ENCODE measurements at regions not wholly inside any gene's neighbourhood (a gene's known extent, or its start where the extent isn't known, plus 50 kb on each side); places are given as distances from the start of the nearest gene placed in this dataset.
"Not testable (repeated sequence)": the region's sequence is repeated elsewhere in the genome, so short reads cannot be mapped to it uniquely, and the experiment has no call there.

DNA sequence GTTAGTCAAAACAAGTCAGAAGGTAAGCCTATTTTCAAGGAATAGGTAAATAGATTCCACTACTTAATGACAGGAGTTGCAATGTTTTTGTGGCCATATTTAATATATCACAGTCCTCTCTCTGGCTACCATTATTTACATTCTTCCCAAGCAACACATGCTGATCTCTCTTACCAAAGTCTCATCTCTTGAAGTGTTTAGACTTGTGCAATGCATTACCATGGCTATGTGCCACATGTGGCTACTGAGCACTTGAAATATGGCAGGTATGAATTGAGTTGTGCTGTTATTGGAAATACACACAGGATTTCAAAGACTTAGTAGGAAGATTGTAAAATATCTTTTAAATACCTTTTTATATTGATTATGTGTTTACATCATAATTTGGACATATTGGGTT, 262.4 kb upstream of the PDE3A start:
- no peak for DNase-seq (ENCODE audit: low read depth in 4 of 4, low spot score in 1 of 4)

DNA sequence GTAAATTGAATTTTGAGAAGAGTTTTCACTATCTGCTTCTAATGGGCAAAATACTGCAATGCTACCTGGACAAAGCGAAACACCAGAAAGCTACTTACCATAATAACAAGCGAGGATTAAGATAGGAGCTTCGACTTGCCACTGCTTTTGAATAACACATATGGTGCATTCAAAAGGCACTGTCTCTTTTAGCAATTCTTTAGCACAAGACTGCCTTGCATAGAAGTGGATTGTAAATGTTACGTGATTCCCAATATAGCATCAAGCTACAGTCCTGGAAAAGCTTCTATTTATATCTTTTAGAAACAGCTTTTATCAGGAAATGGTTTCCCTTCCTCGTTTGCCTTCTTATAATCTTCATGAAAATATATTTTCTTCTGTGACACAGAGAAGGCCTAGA, 258.7 kb upstream of the PDE3A start:
- DNase-seq (ENCODE audit: low read depth in 4 of 4, low spot score in 1 of 4) = no peak

DNA sequence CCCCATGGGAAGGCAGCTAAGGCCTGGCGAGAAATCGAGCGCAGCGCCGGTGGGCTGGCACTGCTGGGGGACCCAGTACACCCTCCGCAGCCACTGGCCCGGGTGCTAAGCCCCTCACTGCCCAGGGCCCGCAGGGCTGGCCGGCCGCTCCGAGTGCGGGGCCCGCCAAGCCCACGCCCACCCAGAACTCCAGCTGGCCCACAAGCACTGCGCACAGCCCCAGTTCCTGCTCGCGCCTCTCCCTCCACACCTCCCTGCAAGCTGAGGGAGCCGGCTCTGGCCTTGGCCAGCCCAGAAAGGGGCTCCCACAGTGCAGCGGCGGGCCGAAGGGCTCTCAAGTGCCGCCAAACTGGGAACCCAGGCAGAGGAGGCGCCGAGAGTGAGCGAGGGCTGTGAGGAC, 253.0 kb upstream of the PDE3A start:
- not testable (repeated sequence) for DNase-seq (ENCODE audit: low read depth in 4 of 4, low spot score in 1 of 4)

DNA sequence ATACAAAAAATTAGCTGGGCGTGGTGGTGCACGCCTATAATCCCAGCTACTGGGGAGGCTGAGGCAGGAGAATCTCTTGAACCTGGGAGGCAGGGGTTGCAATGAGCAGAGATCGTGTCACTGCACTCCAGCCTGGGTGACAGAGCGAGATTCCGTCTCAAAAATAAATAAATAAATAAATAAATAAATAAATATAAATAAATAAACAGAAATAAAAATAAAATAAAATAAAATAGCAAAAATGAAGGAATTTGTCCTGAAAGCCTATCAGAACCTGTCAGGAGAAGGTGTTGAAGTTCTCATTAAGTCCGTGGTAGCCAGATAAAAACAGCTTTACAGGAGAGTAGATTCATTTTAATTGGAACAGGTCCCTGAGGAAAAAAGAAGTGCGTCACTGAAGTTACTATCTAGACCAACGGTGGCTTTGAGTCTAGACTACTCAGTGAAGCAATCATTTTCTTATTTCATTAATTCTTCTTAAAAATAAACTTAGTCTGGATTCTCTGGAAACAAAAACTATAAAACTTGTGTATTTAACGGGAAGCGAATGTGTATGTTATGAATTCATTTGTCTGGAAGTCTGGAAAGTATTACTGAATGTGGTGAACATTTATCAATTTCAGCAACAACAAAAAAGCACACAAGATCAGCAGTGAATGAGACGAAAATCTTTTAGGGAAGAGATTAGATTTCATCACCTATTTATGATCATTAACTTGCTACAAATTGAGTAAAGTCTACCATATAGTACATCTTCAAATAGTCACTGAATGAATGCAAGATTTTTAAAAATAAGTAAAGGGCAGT, 248.5 kb upstream of the PDE3A start:
- DNase-seq (ENCODE audit: low read depth in 4 of 4, low spot score in 1 of 4) = no peak

DNA sequence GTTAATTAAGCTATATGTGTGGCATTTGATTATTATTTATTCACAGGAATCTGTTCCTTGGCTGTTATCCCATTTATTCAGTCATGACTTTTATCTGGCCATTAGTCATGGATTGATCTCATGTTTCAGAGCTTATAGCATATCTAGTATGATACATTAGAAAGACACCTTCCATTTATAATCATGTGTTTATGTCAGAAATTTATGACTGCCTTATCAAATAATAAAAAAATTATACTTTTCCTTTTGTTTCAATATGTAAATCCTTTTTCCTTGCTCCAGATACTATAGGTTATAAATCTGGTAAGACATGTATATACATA, 248.0 kb upstream of the PDE3A start:
- DNase-seq (ENCODE audit: low read depth in 4 of 4, low spot score in 1 of 4) = no peak

DNA sequence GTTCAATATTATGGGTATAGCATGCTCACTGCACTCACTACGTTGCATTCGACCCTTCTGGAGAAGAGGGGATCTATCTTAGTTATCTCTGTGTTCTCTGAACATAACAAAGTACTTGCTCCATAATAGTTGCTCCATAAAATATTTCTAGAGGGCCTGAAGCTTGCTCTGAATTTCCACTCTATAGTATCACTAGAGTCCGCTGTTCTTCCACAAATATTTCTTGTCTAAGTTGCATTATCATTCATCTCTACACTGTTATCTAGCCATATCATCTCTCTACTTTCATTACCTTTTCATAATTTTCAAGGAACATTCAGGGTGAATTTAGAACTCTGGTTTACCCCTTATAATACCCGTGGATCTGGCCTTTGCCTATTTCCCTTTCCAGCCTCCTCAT, 246.1 kb upstream of the PDE3A start:
- no peak for DNase-seq (ENCODE audit: low read depth in 4 of 4, low spot score in 1 of 4)

DNA sequence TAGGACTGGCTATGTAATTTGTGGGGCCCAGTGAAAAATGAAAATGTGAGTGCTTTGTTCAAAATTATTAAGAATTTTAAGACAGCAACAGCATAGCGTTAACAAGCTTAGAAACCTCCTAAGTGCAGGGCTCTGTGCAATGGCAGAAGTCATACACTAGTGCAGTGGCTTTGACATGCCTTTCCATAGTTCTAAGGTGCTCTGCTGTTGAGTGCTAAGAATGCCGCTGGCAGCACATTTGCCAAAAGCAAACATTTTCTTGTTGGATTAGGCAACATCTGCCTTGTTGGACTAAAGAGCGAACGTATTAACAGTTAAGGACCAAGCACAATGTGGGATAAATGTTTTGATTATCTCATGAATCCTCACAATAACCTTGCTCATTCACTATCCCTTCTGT, 244.9 kb upstream of the PDE3A start:
- no peak for DNase-seq (ENCODE audit: low read depth in 4 of 4, low spot score in 1 of 4)

GRCh38 chr12:20125276-20125798, 243.0 kb upstream of the PDE3A start:
- no peak for DNase-seq (ENCODE audit: low read depth in 4 of 4, low spot score in 1 of 4)

GRCh38 chr12:20126601-20127000, 241.7 kb upstream of the PDE3A start:
- no peak for DNase-seq (ENCODE audit: low read depth in 4 of 4, low spot score in 1 of 4)

DNA sequence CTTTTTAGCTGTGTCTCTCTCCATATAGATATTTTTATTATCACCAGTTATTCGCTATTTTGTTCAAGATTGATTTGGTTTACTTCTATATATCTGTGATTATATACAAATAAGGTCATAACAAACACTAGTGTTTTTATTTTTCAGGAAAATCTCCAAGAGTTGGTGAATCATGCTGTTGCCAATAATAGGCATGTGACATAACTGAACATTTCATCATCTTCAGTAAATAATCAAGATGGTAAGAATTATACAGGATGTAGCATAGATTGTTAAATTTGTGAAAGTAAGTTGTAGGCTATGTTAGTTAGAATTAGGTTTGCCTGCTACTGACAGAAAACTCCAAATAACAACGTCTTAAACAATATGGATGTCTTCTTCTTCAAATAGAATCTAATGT, 240.9 kb upstream of the PDE3A start:
- DNase-seq (ENCODE audit: low read depth in 4 of 4, low spot score in 1 of 4) = no peak

GRCh38 chr12:20128928-20129327, 239.4 kb upstream of the PDE3A start:
- DNase-seq (ENCODE audit: low read depth in 4 of 4, low spot score in 1 of 4) = no peak

GRCh38 chr12:20132818-20133217, 235.5 kb upstream of the PDE3A start:
- no peak for DNase-seq (ENCODE audit: low read depth in 4 of 4, low spot score in 1 of 4)

- no peak for DNase-seq (ENCODE audit: low read depth in 4 of 4, low spot score in 1 of 4)
Measured at GRCh38 chr12:20134652-20135051, 233.7 kb upstream of the PDE3A start.

- DNase-seq (ENCODE audit: low read depth in 4 of 4, low spot score in 1 of 4) = no peak
Measured at GRCh38 chr12:20140751-20141150, 227.6 kb upstream of the PDE3A start.

GRCh38 chr12:20142316-20142715, 226.0 kb upstream of the PDE3A start:
- no peak for DNase-seq (ENCODE audit: low read depth in 4 of 4, low spot score in 1 of 4)

GRCh38 chr12:20142956-20143355, 225.4 kb upstream of the PDE3A start:
- no peak for DNase-seq (ENCODE audit: low read depth in 4 of 4, low spot score in 1 of 4)

DNA sequence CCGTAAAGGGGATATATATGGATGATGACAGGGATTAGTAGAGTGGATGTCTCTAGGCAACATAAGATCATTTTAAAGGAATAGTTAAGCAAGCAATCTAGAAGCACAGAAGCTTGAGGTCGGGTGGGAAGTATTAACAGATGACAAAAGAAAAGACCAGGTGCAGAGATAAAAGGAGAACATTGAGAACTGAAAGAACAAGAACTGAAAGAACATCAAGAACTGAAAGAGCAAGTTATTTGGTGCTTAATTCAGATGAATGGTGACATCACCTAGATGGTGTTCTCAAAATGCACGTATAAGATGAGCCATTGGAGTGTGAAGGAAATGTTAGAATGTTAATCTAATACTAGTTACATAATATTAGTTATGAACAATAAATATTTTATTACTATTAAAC, 224.0 kb upstream of the PDE3A start:
- no peak for DNase-seq (ENCODE audit: low read depth in 4 of 4, low spot score in 1 of 4)

DNA sequence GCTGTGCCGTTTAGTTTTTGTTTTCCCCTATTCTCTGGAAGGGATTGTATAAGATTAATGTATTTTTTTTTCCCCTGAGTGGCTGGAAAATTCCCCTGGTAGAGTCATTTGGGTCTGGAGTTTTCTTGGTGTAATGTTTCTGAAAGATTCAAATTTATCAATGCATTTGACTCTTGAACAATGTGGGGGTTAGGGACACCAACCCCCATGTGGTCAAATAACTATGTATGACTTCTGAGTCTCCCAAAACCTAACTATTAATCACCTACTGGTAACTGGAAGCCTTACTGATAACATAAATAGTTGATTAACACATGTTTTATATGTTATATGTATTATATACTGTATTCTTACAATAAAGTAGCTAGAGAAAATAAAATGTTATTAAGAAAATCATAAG, 220.1 kb upstream of the PDE3A start:
- DNase-seq (ENCODE audit: low read depth in 4 of 4, low spot score in 1 of 4) = no peak

GRCh38 chr12:20150835-20151422, 217.4 kb upstream of the PDE3A start:
- DNase-seq (ENCODE audit: low read depth in 4 of 4, low spot score in 1 of 4) = no peak

DNA sequence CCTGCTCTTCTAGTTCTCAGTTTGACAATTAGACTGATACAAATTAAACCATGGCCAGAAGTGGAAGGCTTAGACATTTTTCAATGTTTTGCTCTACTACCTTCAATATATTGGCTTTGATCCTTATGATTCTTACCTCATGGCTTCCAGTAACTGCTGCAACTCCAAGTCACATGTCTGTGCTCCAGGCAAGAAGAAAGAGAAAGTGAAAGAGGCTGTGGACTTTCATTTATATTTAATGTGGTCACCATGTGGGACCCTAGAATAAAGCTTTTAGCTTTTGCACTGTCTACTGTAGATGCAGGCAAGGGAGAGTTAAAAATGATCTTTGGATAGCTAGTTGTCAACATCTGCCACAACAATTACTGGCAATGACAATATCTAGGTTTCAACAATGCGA, 214.3 kb upstream of the PDE3A start:
- no peak for DNase-seq (ENCODE audit: low read depth in 4 of 4, low spot score in 1 of 4)

GRCh38 chr12:20155374-20155773, 213.0 kb upstream of the PDE3A start:
- no peak for DNase-seq (ENCODE audit: low read depth in 4 of 4, low spot score in 1 of 4)

DNA sequence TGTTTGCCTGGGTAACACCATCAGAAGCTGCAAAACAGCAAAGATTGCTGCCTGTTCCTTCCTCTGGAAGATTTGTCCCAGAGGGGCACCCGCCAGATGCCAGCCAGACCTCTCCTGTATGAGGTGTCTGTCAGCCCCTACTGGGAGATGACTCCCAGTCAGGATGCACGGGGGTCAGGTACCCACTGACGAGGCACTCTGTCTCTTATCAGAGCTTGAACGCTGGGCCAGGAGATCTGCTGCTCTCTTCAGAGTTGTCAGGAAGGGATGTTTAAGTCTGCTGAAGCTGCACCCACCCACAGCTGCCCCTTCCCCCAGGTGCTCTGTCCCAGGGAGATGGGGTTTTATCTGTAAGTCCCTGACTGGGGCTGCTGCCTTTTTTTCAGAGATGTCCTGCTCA, 207.4 kb upstream of the PDE3A start:
- DNase-seq (ENCODE audit: low read depth in 4 of 4, low spot score in 1 of 4) = not testable (repeated sequence)

Data from stimulated activated CD4-positive, alpha-beta T cell treated with anti-CD3 and anti-CD28 coated beads, Interleukin-1b, Interleukin-23, amount 100 ng/mL, for 24 hours (primary cell).